MM.1S (cell line): ENCODE measurements at regions not wholly inside any gene's neighbourhood (a gene's known extent, or its start where the extent isn't known, plus 50 kb on each side); places are given as distances from the start of the nearest gene placed in this dataset.

Source experiments
- EZH2 ChIP-seq: fragments of 300-600 bp; sonication (generic); optimal IDR thresholded peaks from 2 replicates; pipeline ENCODE3; 2017; ENCODE audit warnings: low read depth, mild to moderate bottlenecking, antibody characterized with exemption, low read length, mixed read lengths
- EZH2phosphoT487 ChIP-seq: fragments of 300-600 bp; sonication (generic); IDR thresholded peaks from 2 replicates; pipeline ENCODE4 v1.6.1; 2018; ENCODE audit warnings: antibody characterized with exemption, low read length
- TF ChIP-seq, protein P1 (sequence below): fragments of 300-600 bp; sonication (generic); IDR thresholded peaks from 2 replicates; pipeline ENCODE4 v1.5.1; 2016; ENCODE audit warnings: antibody characterized with exemption, low read length, mixed read lengths

DNA sequence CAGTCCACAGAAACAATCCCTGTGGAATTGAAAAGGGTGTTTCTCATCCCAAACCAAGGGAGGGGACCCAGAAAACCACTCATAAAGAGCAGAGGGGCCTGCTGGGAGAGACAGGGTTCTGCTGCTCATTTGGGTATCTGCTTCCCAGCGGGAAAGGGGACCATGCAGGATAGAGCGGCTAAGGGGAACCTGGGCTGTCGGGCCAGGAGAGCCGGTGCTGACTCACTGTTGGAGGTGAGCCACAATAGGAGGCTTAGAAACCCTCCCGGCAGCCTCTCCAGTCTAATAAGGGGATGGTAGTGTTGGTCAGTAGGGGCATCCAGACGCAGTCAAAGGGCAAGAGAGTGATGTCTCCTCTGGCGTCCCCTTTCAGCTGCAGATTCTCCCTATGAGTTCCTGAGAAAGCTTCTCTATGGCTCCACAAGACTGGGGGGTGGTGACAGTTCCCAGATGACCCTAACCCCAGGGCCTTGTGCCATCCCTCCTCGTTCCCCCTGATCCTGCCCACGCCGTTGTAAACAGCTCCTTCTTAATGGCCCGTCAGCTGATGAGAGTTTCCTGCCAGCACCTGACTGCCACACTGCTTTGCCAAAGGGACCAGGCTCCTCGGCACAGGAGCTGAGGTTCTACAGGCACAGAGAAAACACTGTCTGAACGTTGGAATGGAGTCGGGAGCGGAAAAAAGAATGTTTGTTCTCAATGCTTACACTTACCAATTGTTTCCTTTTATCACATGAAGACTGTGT lies 646.1 kb upstream of the DEFB115 start:
- TF ChIP-seq, protein P1, sequence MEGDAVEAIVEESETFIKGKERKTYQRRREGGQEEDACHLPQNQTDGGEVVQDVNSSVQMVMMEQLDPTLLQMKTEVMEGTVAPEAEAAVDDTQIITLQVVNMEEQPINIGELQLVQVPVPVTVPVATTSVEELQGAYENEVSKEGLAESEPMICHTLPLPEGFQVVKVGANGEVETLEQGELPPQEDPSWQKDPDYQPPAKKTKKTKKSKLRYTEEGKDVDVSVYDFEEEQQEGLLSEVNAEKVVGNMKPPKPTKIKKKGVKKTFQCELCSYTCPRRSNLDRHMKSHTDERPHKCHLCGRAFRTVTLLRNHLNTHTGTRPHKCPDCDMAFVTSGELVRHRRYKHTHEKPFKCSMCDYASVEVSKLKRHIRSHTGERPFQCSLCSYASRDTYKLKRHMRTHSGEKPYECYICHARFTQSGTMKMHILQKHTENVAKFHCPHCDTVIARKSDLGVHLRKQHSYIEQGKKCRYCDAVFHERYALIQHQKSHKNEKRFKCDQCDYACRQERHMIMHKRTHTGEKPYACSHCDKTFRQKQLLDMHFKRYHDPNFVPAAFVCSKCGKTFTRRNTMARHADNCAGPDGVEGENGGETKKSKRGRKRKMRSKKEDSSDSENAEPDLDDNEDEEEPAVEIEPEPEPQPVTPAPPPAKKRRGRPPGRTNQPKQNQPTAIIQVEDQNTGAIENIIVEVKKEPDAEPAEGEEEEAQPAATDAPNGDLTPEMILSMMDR: no peak
- TF ChIP-seq EZH2 (no peak), EZH2phosphoT487 (no peak)
